Glutamatergic neuron (in vitro differentiated cells): ENCODE measurements at regions not wholly inside any gene's neighbourhood (a gene's known extent, or its start where the extent isn't known, plus 50 kb on each side); places are given as distances from the start of the nearest gene placed in this dataset.

ENCODE experiments used
- DNase-seq: peaks from one replicate; pipeline ENCODE4 v3.0.0; 2022
- H3K27ac Mint-ChIP-seq: one replicate; pipeline ENCODE4 v1.8.0; 2020; ENCODE audit warnings: mild to moderate bottlenecking, mixed read lengths, inconsistent platforms; ENCODE audit not compliant: unreplicated experiment
- H3K27me3 Mint-ChIP-seq: one replicate; pipeline ENCODE4 v1.8.0; 2020; ENCODE audit warnings: mild to moderate bottlenecking, moderate library complexity, mixed read lengths, inconsistent platforms; ENCODE audit not compliant: unreplicated experiment
- H3K36me3 Mint-ChIP-seq: one replicate; pipeline ENCODE4 v1.8.0; 2020; ENCODE audit warnings: mild to moderate bottlenecking, mixed read lengths, inconsistent platforms; ENCODE audit not compliant: unreplicated experiment
- H3K4me1 Mint-ChIP-seq: one replicate; pipeline ENCODE4 v1.8.0; 2020; ENCODE audit warnings: mild to moderate bottlenecking, low read depth, mixed read lengths, inconsistent platforms; ENCODE audit not compliant: unreplicated experiment
- H3K4me3 Mint-ChIP-seq: one replicate; pipeline ENCODE4 v1.8.0; 2020; ENCODE audit warnings: mild to moderate bottlenecking, mixed read lengths, inconsistent platforms; ENCODE audit not compliant: unreplicated experiment
- H3K9me3 Mint-ChIP-seq: one replicate; pipeline ENCODE4 v1.8.0; 2020; ENCODE audit warnings: mild to moderate bottlenecking, moderate library complexity, mixed read lengths, inconsistent platforms; ENCODE audit not compliant: unreplicated experiment
- TF ChIP-seq, protein P1 (sequence below): fragments of 200-600 bp; sonication (generic); IDR thresholded peaks from one replicate; pipeline ENCODE4 v1.5.0; 2021; ENCODE audit not compliant: partially characterized antibody, unreplicated experiment

DNA sequence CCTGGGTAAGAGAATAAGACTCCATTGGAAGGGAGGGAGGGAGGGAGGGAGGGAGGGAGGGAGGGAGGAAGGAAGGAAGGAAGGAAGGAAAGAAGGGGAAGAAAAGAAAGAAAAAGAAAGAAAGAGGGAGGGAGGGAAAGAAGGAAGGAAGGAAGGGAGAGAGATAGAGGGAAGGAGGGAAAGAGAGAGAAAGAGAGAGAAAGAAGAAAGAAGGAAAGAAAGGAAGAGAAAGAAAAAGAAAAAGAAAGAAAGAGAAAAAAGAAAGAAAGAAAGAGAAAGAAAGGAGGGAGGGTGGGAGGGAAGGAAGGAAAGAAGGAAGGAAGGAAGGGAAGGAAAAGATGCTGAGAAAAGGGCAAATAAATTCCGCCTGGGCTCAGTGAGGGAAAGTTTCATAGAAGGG is 74.7 kb upstream of the IFNAR2 start:
- no peaks in the 10 kb centered on the region for H3K36me3 Mint-ChIP-seq
- H3K27ac Mint-ChIP-seq, result no peak overlapping the region
- H3K27me3 Mint-ChIP-seq, result peaks cover 14% of the 10 kb centered on the region
- no peak overlapping the region for H3K4me3 Mint-ChIP-seq
- peaks cover 20% of the 10 kb centered on the region for H3K4me1 Mint-ChIP-seq
- DNase-seq, result no peak
- H3K9me3 Mint-ChIP-seq, result peaks cover 13% of the 10 kb centered on the region
- TF ChIP-seq, protein P1, sequence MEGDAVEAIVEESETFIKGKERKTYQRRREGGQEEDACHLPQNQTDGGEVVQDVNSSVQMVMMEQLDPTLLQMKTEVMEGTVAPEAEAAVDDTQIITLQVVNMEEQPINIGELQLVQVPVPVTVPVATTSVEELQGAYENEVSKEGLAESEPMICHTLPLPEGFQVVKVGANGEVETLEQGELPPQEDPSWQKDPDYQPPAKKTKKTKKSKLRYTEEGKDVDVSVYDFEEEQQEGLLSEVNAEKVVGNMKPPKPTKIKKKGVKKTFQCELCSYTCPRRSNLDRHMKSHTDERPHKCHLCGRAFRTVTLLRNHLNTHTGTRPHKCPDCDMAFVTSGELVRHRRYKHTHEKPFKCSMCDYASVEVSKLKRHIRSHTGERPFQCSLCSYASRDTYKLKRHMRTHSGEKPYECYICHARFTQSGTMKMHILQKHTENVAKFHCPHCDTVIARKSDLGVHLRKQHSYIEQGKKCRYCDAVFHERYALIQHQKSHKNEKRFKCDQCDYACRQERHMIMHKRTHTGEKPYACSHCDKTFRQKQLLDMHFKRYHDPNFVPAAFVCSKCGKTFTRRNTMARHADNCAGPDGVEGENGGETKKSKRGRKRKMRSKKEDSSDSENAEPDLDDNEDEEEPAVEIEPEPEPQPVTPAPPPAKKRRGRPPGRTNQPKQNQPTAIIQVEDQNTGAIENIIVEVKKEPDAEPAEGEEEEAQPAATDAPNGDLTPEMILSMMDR, result no peak

- H3K4me1 Mint-ChIP-seq, result peaks cover 20% of the 10 kb centered on the region
- H3K27me3 Mint-ChIP-seq, result peaks cover 15% of the 10 kb centered on the region
- TF ChIP-seq, protein P1, result no peak
- H3K4me3 Mint-ChIP-seq, result no peak overlapping the region
- H3K36me3 Mint-ChIP-seq, result no peaks in the 10 kb centered on the region
- no peak for DNase-seq
- H3K9me3 Mint-ChIP-seq, result peaks cover 13% of the 10 kb centered on the region
- H3K27ac Mint-ChIP-seq, result no peak overlapping the region
Measured at GRCh38 chr21:33155422-33155821, 74.3 kb upstream of the IFNAR2 start.

DNA sequence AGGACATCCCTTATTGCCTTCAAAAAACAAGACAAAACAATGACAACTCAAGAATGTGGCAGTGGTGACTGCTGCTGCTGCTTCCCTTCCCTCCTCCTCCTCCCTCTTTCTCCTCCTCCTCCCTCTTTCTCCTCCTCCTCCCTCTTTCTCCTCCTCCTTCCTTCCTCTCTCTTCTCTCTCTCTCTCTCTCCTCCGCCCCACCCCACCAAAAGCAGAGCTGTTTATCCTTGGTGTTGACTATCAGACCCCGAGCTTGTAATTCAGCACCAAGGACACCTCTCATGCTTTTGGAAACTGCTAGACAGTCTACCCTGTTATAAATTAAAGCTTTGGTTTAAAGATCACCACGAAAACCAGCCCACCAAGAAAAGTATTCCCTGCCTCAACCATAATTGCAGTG is 72.4 kb upstream of the IFNAR2 start:
- peaks cover 10% of the 10 kb centered on the region for H3K27me3 Mint-ChIP-seq

DNA sequence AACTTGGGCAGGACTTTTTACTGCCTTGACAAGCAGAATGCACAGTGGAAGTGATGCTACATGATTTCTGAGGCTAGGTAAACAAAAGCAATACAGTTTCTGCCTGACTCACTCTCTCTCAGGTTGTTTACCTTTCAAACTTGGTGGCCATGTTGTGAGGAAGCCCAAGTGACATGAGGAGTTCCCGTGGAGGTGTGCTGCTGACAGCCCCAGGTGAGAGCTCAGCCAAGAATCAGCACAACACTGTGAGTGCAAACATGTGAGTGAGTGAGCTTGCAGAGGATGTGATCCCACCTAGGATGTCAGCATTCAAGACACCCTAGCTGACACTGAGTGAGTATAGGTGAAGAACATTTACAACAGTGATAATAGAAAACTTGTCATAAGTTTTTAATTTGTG is 71.1 kb upstream of the IFNAR2 start:
- TF ChIP-seq, protein P1, result no peak
- peaks cover 11% of the 10 kb centered on the region for H3K27me3 Mint-ChIP-seq

More for the DNA sequence above, 72.4 kb upstream of the IFNAR2 start:
- no peak for DNase-seq
- Mint-ChIP-seq H3K9me3 (peaks cover 7% of the 10 kb centered on the region), H3K27ac (no peak overlapping the region), H3K4me1 (peaks cover 11% of the 10 kb centered on the region), H3K4me3 (no peak overlapping the region), H3K36me3 (no peaks in the 10 kb centered on the region)
- TF ChIP-seq, protein P1, result no peak

GRCh38 chr21:33162436-33162951 is 67.2 kb upstream of the IFNAR2 start:
- H3K9me3 Mint-ChIP-seq, result peaks cover 6% of the 10 kb centered on the region
- no peak for DNase-seq
- H3K27me3 Mint-ChIP-seq, result peaks cover 11% of the 10 kb centered on the region
- TF ChIP-seq, protein P1, result no peak
- no peak overlapping the region for H3K27ac Mint-ChIP-seq
- H3K36me3 Mint-ChIP-seq, result no peaks in the 10 kb centered on the region
- no peak overlapping the region for H3K4me3 Mint-ChIP-seq
- no peaks in the 10 kb centered on the region for H3K4me1 Mint-ChIP-seq

More for the DNA sequence above, 71.1 kb upstream of the IFNAR2 start:
- no peak for DNase-seq
- H3K36me3 Mint-ChIP-seq, result no peaks in the 10 kb centered on the region
- H3K4me3 Mint-ChIP-seq, result no peak overlapping the region
- peaks cover 3% of the 10 kb centered on the region for H3K9me3 Mint-ChIP-seq
- peaks cover 7% of the 10 kb centered on the region for H3K4me1 Mint-ChIP-seq
- H3K27ac Mint-ChIP-seq, result no peak overlapping the region
